Breast epithelium (tissue), 3 donors: ENCODE measurements at regions not wholly inside any gene's neighbourhood (a gene's known extent, or its start where the extent isn't known, plus 50 kb on each side); places are given as distances from the start of the nearest gene placed in this dataset.

Experiments used
- CTCF ChIP-seq, 3 donors: fragments of 450-650 bp; IDR thresholded peaks; one replicate each; pipeline ENCODE4 v1.5.1; 2016 to 2017; ENCODE audit warnings: antibody characterized with exemption in 3 of 3, mild to moderate bottlenecking in 3 of 3, moderate library complexity in 3 of 3
- POLR2A ChIP-seq: fragments of 450-650 bp; IDR thresholded peaks from one replicate; pipeline ENCODE4 v1.6.1; 2016; ENCODE audit warnings: antibody characterized with exemption, mild to moderate bottlenecking, moderate library complexity
- POLR2AphosphoS5 ChIP-seq, 3 donors: sonication (generic); formaldehyde crosslinking; IDR thresholded peaks; one replicate each; pipeline ENCODE4 v1.6.1; 2017; ENCODE audit warnings: antibody characterized with exemption in 3 of 3

- TF ChIP-seq CTCF (IDR thresholded peaks at IDR 0.05), result no peak
- TF ChIP-seq POLR2A, result no peak
- no peak for TF ChIP-seq POLR2AphosphoS5 (IDR thresholded peaks at IDR 0.05)
These were observed 235.2 kb upstream of the ARID2 start for GRCh38 chr12:45494279-45494678.
